HepG2 (cell line): ENCODE measurements at regions not wholly inside any gene's neighbourhood (a gene's known extent, or its start where the extent isn't known, plus 50 kb on each side); places are given as distances from the start of the nearest gene placed in this dataset.
A peak's percentile ranks its signal among the peaks of the same experiment; 100 is the strongest.

Experiments
- ATAD3A ChIP-seq: sonication (generic); formaldehyde crosslinking; IDR thresholded peaks from 2 replicates; pipeline ENCODE4 v1.4.0; 2020; ENCODE audit warnings: missing genetic modification reagents
- BRCA1 ChIP-seq: sonication (generic); formaldehyde crosslinking; IDR thresholded peaks from 2 replicates; pipeline ENCODE4 v1.4.0; 2020; ENCODE audit warnings: missing genetic modification reagents
- EHMT2 ChIP-seq: fragments of 200-600 bp; sonication (generic); IDR thresholded peaks from 2 replicates; pipeline ENCODE4 v1.7.0; 2017; ENCODE audit warnings: antibody characterized with exemption, low read depth, low read length, borderline replicate concordance
- GZF1 ChIP-seq: sonication (generic); formaldehyde crosslinking; IDR thresholded peaks from 2 replicates; pipeline ENCODE4 v1.5.1; 2020; ENCODE audit warnings: mild to moderate bottlenecking, missing genetic modification reagents
- KAT7 ChIP-seq: IDR thresholded peaks from 2 replicates; pipeline ENCODE4 v1.6.1; 2018; ENCODE audit warnings: borderline replicate concordance, missing compliant biosample characterization
- KLF9 ChIP-seq: IDR thresholded peaks from 2 replicates; pipeline ENCODE4 v1.6.1; 2016; ENCODE audit warnings: low read depth
- MAFK ChIP-seq, 2 experiments: IDR thresholded peaks in 1 of 2; conservative IDR thresholded peaks in 1 of 2; 2 replicates each; pipeline ENCODE4 v1.6.1; 2011; ENCODE audit warnings: improper control_type of control experiment in 2 of 2, low read length in 2 of 2
- MBD4 ChIP-seq: IDR thresholded peaks from 2 replicates; pipeline ENCODE4 v1.6.1; 2012; ENCODE audit warnings: low read length, inconsistent platforms, borderline replicate concordance
- MED1 ChIP-seq: sonication (generic); formaldehyde crosslinking; IDR thresholded peaks from 2 replicates; pipeline ENCODE4 v1.4.0; 2020; ENCODE audit warnings: missing genetic modification reagents
- MIXL1 ChIP-seq: IDR thresholded peaks from 2 replicates; pipeline ENCODE4 v1.6.1; 2016
- MTF2 ChIP-seq: sonication (generic); formaldehyde crosslinking; IDR thresholded peaks from 2 replicates; pipeline ENCODE4 v1.5.0; 2020; ENCODE audit warnings: missing genetic modification reagents, borderline replicate concordance
- NR3C1 ChIP-seq: sonication (generic); formaldehyde crosslinking; IDR thresholded peaks from 2 replicates; pipeline ENCODE4 v1.4.0; 2020; ENCODE audit warnings: missing genetic modification reagents
- ONECUT2 ChIP-seq: sonication (generic); formaldehyde crosslinking; IDR thresholded peaks from 2 replicates; pipeline ENCODE4 v1.4.0; 2020; ENCODE audit warnings: missing genetic modification reagents
- TCF12 ChIP-seq, 2 experiments: fragments of 450-650 bp in 1 of 2; sonication (generic) in 1 of 2; formaldehyde crosslinking in 1 of 2; IDR thresholded peaks; 2 replicates each; pipeline versions ENCODE4 v1.6.1 to v1.8.0; 2017 to 2022; ENCODE audit warnings: antibody characterized with exemption in 1 of 2, mild to moderate bottlenecking in 1 of 2, missing genetic modification reagents in 1 of 2, moderate library complexity in 1 of 2
- THAP11 ChIP-seq: IDR thresholded peaks from 2 replicates; pipeline ENCODE4 v1.6.1; 2016; ENCODE audit warnings: missing biosample characterization, missing genetic modification reagents
- XBP1 ChIP-seq: sonication (generic); formaldehyde crosslinking; IDR thresholded peaks from 2 replicates; pipeline ENCODE4 v1.5.0; 2020; ENCODE audit warnings: missing genetic modification reagents
- XRCC5 ChIP-seq: fragments of 200-400 bp; formaldehyde crosslinking; optimal IDR thresholded peaks from 2 replicates; pipeline ENCODE3; 2017; ENCODE audit warnings: mild to moderate bottlenecking, low read length
- ZBTB8A ChIP-seq: sonication (generic); formaldehyde crosslinking; IDR thresholded peaks from 2 replicates; pipeline ENCODE4 v1.4.0; 2020; ENCODE audit warnings: mild to moderate bottlenecking, low read depth, missing genetic modification reagents, borderline replicate concordance
- ZNF431 ChIP-seq: sonication (generic); formaldehyde crosslinking; IDR thresholded peaks from 2 replicates; pipeline ENCODE4 v1.9.0; 2022; ENCODE audit warnings: missing genetic modification reagents, low read depth, mild to moderate bottlenecking, borderline replicate concordance
- ZNF572 ChIP-seq: sonication (generic); formaldehyde crosslinking; IDR thresholded peaks from 2 replicates; pipeline ENCODE4 v1.5.1; 2020; ENCODE audit warnings: mild to moderate bottlenecking, missing genetic modification reagents
- ZSCAN12 ChIP-seq: sonication (generic); formaldehyde crosslinking; IDR thresholded peaks from 2 replicates; pipeline ENCODE4 v1.9.0; 2021; ENCODE audit warnings: mild to moderate bottlenecking, missing genetic modification reagents
- ZSCAN30 ChIP-seq: sonication (generic); formaldehyde crosslinking; IDR thresholded peaks from 2 replicates; pipeline ENCODE4 v1.5.0; 2020; ENCODE audit warnings: mild to moderate bottlenecking, missing genetic modification reagents
- TF ChIP-seq, protein P1 (sequence below): sonication (generic); formaldehyde crosslinking; IDR thresholded peaks from 2 replicates; pipeline ENCODE4 v1.4.0; 2020; ENCODE audit warnings: missing genetic modification reagents
- TF ChIP-seq, protein P2 (sequence below): sonication (generic); formaldehyde crosslinking; IDR thresholded peaks from 2 replicates; pipeline ENCODE4 v1.8.0; 2023; ENCODE audit warnings: mild to moderate bottlenecking, missing genetic modification reagents
- TF ChIP-seq, protein P3 (sequence below): sonication (generic); formaldehyde crosslinking; IDR thresholded peaks from 2 replicates; pipeline ENCODE4 v1.4.0; 2020; ENCODE audit warnings: missing genetic modification reagents, mild to moderate bottlenecking, borderline replicate concordance
- TF ChIP-seq, protein P4 (sequence below): sonication (generic); formaldehyde crosslinking; IDR thresholded peaks from 2 replicates; pipeline ENCODE4 v1.4.0; 2020; ENCODE audit warnings: missing genetic modification reagents

DNA sequence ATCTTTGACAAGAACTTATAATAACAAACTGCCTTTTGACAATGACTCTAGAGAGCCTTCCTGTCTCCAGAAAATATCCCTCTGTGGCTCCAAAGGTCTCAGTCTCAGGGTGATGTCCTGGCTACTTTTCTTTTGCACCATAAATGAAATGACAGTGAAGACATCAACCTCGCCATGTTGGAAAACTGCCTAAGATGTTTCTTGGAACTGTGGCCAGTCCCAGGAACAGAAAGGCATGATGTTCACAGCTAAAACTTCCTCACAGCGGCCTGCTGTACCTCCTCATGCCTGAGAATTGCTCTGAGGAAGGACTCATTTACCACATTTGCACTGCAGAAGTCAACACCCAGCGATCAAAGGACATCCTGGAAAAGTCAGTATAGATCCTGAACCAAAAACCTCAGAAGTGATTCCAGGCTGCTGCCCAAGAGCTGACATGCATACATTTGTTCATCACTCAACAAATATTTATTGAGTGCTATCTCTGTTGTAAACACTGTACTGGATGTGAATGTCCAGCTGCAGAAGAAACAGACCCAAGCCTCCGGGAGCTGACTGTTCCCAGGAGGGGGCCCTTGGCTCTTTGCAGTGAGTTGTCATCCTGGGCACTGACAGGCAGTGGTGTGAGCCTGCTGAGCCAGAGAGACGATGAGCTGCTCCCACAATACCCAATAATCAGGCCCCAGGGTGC is 64.3 kb upstream of the ACSL3 start (continued):
- TF ChIP-seq, protein P1, sequence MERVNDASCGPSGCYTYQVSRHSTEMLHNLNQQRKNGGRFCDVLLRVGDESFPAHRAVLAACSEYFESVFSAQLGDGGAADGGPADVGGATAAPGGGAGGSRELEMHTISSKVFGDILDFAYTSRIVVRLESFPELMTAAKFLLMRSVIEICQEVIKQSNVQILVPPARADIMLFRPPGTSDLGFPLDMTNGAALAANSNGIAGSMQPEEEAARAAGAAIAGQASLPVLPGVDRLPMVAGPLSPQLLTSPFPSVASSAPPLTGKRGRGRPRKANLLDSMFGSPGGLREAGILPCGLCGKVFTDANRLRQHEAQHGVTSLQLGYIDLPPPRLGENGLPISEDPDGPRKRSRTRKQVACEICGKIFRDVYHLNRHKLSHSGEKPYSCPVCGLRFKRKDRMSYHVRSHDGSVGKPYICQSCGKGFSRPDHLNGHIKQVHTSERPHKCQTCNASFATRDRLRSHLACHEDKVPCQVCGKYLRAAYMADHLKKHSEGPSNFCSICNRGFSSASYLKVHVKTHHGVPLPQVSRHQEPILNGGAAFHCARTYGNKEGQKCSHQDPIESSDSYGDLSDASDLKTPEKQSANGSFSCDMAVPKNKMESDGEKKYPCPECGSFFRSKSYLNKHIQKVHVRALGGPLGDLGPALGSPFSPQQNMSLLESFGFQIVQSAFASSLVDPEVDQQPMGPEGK, result peak; percentile 93
- no peak for TF ChIP-seq MTF2 (CRISPR knock-in tag)
- peak; percentile 95 for TF ChIP-seq MIXL1 (CRISPR knock-in tag)
- peak; percentile 99 for TF ChIP-seq MED1
- TF ChIP-seq ATAD3A (CRISPR knock-in tag), result no peak
- TF ChIP-seq MBD4, result peak; percentile 95; the same call in 1 of the 2 replicates
- TF ChIP-seq, protein P2, sequence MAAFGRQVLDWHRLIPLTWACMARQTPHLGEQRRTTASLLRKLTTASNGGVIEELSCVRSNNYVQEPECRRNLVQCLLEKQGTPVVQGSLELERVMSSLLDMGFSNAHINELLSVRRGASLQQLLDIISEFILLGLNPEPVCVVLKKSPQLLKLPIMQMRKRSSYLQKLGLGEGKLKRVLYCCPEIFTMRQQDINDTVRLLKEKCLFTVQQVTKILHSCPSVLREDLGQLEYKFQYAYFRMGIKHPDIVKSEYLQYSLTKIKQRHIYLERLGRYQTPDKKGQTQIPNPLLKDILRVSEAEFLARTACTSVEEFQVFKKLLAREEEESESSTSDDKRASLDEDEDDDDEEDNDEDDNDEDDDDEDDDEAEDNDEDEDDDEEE (CRISPR knock-in tag), result no peak
- TF ChIP-seq THAP11 (CRISPR knock-in tag), result peak; percentile 76
- no peak for TF ChIP-seq NR3C1 (CRISPR knock-in tag)
- TF ChIP-seq, protein P3, sequence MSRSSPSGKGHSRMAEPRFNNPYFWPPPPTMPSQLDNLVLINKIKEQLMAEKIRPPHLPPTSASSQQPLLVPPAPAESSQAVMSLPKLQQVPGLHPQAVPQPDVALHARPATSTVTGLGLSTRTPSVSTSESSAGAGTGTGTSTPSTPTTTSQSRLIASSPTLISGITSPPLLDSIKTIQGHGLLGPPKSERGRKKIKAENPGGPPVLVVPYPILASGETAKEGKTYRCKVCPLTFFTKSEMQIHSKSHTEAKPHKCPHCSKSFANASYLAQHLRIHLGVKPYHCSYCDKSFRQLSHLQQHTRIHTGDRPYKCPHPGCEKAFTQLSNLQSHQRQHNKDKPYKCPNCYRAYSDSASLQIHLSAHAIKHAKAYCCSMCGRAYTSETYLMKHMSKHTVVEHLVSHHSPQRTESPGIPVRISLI, result peak; percentile 84
- TF ChIP-seq MAFK (conservative IDR thresholded peaks at IDR 0.05 in 1 of 2, IDR thresholded peaks at IDR 0.05 in 1 of 2; ENCODE audit: low read length in 2 of 2), result peak; percentile 24 to 26; a peak in 2 of 4 replicates
- TF ChIP-seq EHMT2, result peak; percentile 82; the same call in 1 of the 2 replicates
- TF ChIP-seq KLF9 (CRISPR knock-in tag), result peak; percentile 48; the same call in 1 of the 2 replicates
- peak; percentile 86; the same call in 1 of the 2 replicates for TF ChIP-seq XBP1 (CRISPR knock-in tag)
- TF ChIP-seq ZNF431, result peak; percentile 83; the same call in 1 of the 2 replicates
- 0 out of 2 replicates have a peak, but pooled peaks have one; percentile 72 for TF ChIP-seq GZF1 (CRISPR knock-in tag)
- peak; percentile 13 for TF ChIP-seq ZSCAN30
- TF ChIP-seq, protein P4, sequence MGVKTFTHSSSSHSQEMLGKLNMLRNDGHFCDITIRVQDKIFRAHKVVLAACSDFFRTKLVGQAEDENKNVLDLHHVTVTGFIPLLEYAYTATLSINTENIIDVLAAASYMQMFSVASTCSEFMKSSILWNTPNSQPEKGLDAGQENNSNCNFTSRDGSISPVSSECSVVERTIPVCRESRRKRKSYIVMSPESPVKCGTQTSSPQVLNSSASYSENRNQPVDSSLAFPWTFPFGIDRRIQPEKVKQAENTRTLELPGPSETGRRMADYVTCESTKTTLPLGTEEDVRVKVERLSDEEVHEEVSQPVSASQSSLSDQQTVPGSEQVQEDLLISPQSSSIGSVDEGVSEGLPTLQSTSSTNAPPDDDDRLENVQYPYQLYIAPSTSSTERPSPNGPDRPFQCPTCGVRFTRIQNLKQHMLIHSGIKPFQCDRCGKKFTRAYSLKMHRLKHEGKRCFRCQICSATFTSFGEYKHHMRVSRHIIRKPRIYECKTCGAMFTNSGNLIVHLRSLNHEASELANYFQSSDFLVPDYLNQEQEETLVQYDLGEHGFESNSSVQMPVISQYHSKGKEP (CRISPR knock-in tag), result no peak
- peak; percentile 90 for TF ChIP-seq XRCC5
- no peak for TF ChIP-seq ZSCAN12 (CRISPR knock-in tag)
- TF ChIP-seq BRCA1 (CRISPR knock-in tag), result no peak; the same call in 1 of the 2 replicates
- peak; percentile 89 for TF ChIP-seq ONECUT2 (CRISPR knock-in tag)
- TF ChIP-seq ZBTB8A, result no peak
- TF ChIP-seq KAT7 (CRISPR knock-in tag), result 0 out of 2 replicates have a peak, but pooled peaks have one; percentile 34
- no peak for TF ChIP-seq ZNF572 (CRISPR knock-in tag)
- TF ChIP-seq TCF12 (IDR thresholded peaks at IDR 0.05), result no peak
- TF ChIP-seq TCF12 (CRISPR knock-in tag; IDR thresholded peaks at IDR 0.05), result peak; percentile 96
